Ishikawa (cell line): ENCODE measurements at regions not wholly inside any gene's neighbourhood (a gene's known extent, or its start where the extent isn't known, plus 50 kb on each side); places are given as distances from the start of the nearest gene placed in this dataset.

Experiments
- CEBPB ChIP-seq: IDR thresholded peaks from 2 replicates; pipeline ENCODE4 v1.6.1; 2012
- FOXM1 ChIP-seq: IDR thresholded peaks from 2 replicates; pipeline ENCODE4 v1.6.1; 2012; ENCODE audit warnings: low read depth, borderline replicate concordance
- NFIC ChIP-seq: IDR thresholded peaks from 2 replicates; pipeline ENCODE4 v1.6.1; 2012
- RAD21 ChIP-seq: IDR thresholded peaks from 2 replicates; pipeline ENCODE4 v1.6.1; 2012; ENCODE audit warnings: low read depth
- USF1 ChIP-seq: IDR thresholded peaks from 2 replicates; pipeline ENCODE4 v1.6.1; 2012
- YY1 ChIP-seq: IDR thresholded peaks from 2 replicates; pipeline ENCODE4 v1.6.1; 2012; ENCODE audit warnings: low read depth
- TF ChIP-seq, protein P1 (sequence below): IDR thresholded peaks from 2 replicates; pipeline ENCODE4 v1.6.1; 2012

DNA sequence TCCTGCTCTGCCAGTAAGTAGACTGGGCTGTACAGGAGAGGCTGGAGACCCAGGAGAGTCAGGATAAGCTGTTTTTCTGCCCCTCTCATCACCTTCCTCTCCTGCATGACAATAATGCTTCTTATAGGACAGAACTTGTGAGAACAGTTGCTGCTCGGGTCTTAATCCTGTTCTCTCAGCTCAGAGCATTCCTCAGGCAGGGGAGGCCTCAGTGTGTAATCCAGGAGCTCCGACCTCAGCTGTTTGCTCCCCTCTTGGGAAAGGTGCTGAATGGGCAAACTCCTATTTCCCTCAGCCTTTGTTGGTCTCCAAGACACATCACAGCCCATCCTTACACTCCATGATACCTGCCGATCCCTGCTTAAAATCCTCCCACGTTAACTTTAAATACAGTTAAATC lies 134.9 kb upstream of the LRFN2 start:
- TF ChIP-seq CEBPB, result no peak
- TF ChIP-seq, protein P1, sequence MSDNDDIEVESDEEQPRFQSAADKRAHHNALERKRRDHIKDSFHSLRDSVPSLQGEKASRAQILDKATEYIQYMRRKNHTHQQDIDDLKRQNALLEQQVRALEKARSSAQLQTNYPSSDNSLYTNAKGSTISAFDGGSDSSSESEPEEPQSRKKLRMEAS, result no peak
- TF ChIP-seq FOXM1, result no peak
- no peak for TF ChIP-seq RAD21
- TF ChIP-seq NFIC, result no peak
- no peak for TF ChIP-seq USF1
- TF ChIP-seq YY1, result no peak
